HG03066 (cell line): ENCODE measurements at regions not wholly inside any gene's neighbourhood (a gene's known extent, or its start where the extent isn't known, plus 50 kb on each side); places are given as distances from the start of the nearest gene placed in this dataset.
"Not testable (repeated sequence)": the region's sequence is repeated elsewhere in the genome, so short reads cannot be mapped to it uniquely, and the experiment has no call there.

Experiments used
- ATAC-seq: cut with Tn5 transposase; IDR thresholded peaks from one replicate; pipeline ENCODE4 v1.9.1; 2021; ENCODE audit warnings: low read depth; ENCODE audit not compliant: unreplicated experiment

GRCh38 chr2:149894226-149894625 is 306.7 kb upstream of the MMADHC start:
- ATAC-seq, result no peak

- ATAC-seq, result no peak
These were observed 305.0 kb upstream of the MMADHC start for GRCh38 chr2:149892563-149892962.

- ATAC-seq, result no peak
These were observed 298.4 kb upstream of the MMADHC start for GRCh38 chr2:149885946-149886345.

- ATAC-seq, result no peak
These were observed 297.9 kb upstream of the MMADHC start for GRCh38 chr2:149885468-149885867.

GRCh38 chr2:149884871-149885270 is 297.3 kb upstream of the MMADHC start:
- ATAC-seq, result no peak

GRCh38 chr2:149877913-149878312 is 290.3 kb upstream of the MMADHC start:
- ATAC-seq, result no peak

GRCh38 chr2:149877074-149877473 is 289.5 kb upstream of the MMADHC start:
- ATAC-seq, result no peak

- ATAC-seq, result no peak
These were observed 286.4 kb upstream of the MMADHC start for GRCh38 chr2:149873936-149874335.

GRCh38 chr2:149872638-149873150 is 285.1 kb upstream of the MMADHC start:
- no peak for ATAC-seq

- no peak for ATAC-seq
These were observed 284.5 kb upstream of the MMADHC start for GRCh38 chr2:149872041-149872440.

- no peak for ATAC-seq
These were observed 283.7 kb upstream of the MMADHC start for GRCh38 chr2:149871091-149871885.

GRCh38 chr2:149863227-149863626 is 275.7 kb upstream of the MMADHC start:
- no peak for ATAC-seq

GRCh38 chr2:149861034-149861433 is 273.5 kb upstream of the MMADHC start:
- ATAC-seq, result no peak

- ATAC-seq, result no peak
These were observed 272.8 kb upstream of the MMADHC start for GRCh38 chr2:149860276-149860921.

GRCh38 chr2:149858901-149859634 is 271.5 kb upstream of the MMADHC start:
- no peak for ATAC-seq

- ATAC-seq, result no peak
These were observed 270.6 kb upstream of the MMADHC start for GRCh38 chr2:149858216-149858615.

- ATAC-seq, result no peak
These were observed 269.8 kb upstream of the MMADHC start for GRCh38 chr2:149857344-149857743.

- ATAC-seq, result not testable (repeated sequence)
These were observed 268.3 kb upstream of the MMADHC start for GRCh38 chr2:149855859-149856258.

GRCh38 chr2:149849591-149849990 is 262.0 kb upstream of the MMADHC start:
- no peak for ATAC-seq

- no peak for ATAC-seq
These were observed 261.6 kb upstream of the MMADHC start for GRCh38 chr2:149849136-149849535.

- no peak for ATAC-seq
These were observed 253.8 kb upstream of the MMADHC start for GRCh38 chr2:149841396-149841795.
